ENCODE measurements at regions not wholly inside any gene's neighbourhood (a gene's known extent, or its start where the extent isn't known, plus 50 kb on each side); places are given as distances from the start of the nearest gene placed in this dataset.
A peak's percentile ranks its signal among the peaks of the same experiment; 100 is the strongest.

DNA sequence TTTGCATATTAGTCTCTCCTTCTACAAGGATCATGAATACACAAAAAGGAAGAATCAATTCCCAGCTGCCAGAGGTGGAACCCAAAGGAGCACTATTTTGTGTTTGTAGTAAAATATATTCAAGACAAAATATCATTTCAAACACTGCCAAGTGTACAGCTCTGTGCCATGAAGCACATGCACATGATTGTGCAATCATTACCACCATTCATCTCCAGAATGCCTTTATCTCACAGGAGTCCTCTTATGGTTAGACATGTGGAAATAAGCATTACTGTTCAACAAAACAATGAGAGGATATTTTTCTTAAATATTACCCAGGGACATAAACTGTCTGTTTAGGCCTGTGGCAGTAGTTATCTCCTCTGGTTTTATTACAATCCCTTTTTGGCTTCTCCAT is 151.4 kb upstream of the PPP1R3A start:
- DNase-seq (no peak), ATAC-seq (ENCODE audit: insufficient read depth, low FRiP score) (no peak)
- TF ChIP-seq, protein P1, sequence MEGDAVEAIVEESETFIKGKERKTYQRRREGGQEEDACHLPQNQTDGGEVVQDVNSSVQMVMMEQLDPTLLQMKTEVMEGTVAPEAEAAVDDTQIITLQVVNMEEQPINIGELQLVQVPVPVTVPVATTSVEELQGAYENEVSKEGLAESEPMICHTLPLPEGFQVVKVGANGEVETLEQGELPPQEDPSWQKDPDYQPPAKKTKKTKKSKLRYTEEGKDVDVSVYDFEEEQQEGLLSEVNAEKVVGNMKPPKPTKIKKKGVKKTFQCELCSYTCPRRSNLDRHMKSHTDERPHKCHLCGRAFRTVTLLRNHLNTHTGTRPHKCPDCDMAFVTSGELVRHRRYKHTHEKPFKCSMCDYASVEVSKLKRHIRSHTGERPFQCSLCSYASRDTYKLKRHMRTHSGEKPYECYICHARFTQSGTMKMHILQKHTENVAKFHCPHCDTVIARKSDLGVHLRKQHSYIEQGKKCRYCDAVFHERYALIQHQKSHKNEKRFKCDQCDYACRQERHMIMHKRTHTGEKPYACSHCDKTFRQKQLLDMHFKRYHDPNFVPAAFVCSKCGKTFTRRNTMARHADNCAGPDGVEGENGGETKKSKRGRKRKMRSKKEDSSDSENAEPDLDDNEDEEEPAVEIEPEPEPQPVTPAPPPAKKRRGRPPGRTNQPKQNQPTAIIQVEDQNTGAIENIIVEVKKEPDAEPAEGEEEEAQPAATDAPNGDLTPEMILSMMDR (IDR thresholded peaks at IDR 0.05; ENCODE audit: control extremely low read depth, extremely low read depth), result no peak
- Histone ChIP-seq H3K4me1 (ENCODE audit: control insufficient read depth in 5 of 5, insufficient read depth in 5 of 5, low read length in 5 of 5) (no peaks in the 10 kb centered on the region), H3K9me3 (ENCODE audit: control insufficient read depth in 4 of 4, insufficient read depth in 3 of 4, low read length in 3 of 4) (no peaks in the 10 kb centered on the region), H3K27me3 (ENCODE audit: control insufficient read depth in 3 of 3, insufficient read depth in 3 of 3, low read length in 2 of 3) (no peaks in the 10 kb centered on the region), H3K4me3 (no peak overlapping the region), H3K36me3 (ENCODE audit: control insufficient read depth in 4 of 4, insufficient read depth in 4 of 4, low read length in 4 of 4) (no peaks in the 10 kb centered on the region), H3K27ac (ENCODE audit: low read depth in 1 of 2, low read length in 1 of 2) (no peak overlapping the region), H3K9ac (ENCODE audit: insufficient read depth in 1 of 2, low read length in 2 of 2) (no peak overlapping the region)

DNA sequence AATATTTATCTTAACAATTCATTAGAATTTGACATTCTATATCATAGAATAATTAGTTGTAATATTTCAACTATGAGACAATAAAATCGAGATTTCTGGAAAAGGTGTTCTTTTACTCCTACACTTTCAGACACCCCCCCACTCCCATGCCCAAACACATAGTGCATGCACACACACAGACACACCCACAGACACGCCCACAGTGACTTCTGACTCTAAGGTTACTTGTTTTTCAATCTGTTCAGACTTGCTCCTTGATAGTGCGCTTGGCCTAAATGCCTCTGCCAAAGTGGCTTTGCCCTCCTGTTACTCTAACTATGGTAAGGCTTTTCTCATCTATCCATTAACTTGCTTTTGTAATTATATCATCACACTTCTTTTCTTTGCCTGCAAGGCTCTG is 144.0 kb upstream of the PPP1R3A start:
- H3K36me3 ChIP-seq (ENCODE audit: control insufficient read depth in 4 of 4, insufficient read depth in 4 of 4, low read length in 4 of 4), result no peaks in the 10 kb centered on the region
- no peaks in the 10 kb centered on the region for H3K27me3 ChIP-seq (ENCODE audit: control insufficient read depth in 3 of 3, insufficient read depth in 3 of 3, low read length in 2 of 3)
- no peak overlapping the region for H3K27ac ChIP-seq (ENCODE audit: low read depth in 1 of 2, low read length in 1 of 2)
- H3K9me3 ChIP-seq (ENCODE audit: control insufficient read depth in 4 of 4, insufficient read depth in 3 of 4, low read length in 3 of 4), result no peaks in the 10 kb centered on the region
- no peaks in the 10 kb centered on the region for H3K4me1 ChIP-seq (ENCODE audit: control insufficient read depth in 5 of 5, insufficient read depth in 5 of 5, low read length in 5 of 5)
- WGBS, 2 donors, result 88 to 89% methylated on average over 3 of the region's 3 CpGs
- no peak for DNase-seq
- H3K4me3 ChIP-seq, result no peak overlapping the region
- TF ChIP-seq, protein P1 (IDR thresholded peaks at IDR 0.05; ENCODE audit: control extremely low read depth, extremely low read depth), result no peak
- H3K9ac ChIP-seq (ENCODE audit: insufficient read depth in 1 of 2, low read length in 2 of 2), result no peak overlapping the region
- ATAC-seq (ENCODE audit: insufficient read depth, low FRiP score), result no peak

DNA sequence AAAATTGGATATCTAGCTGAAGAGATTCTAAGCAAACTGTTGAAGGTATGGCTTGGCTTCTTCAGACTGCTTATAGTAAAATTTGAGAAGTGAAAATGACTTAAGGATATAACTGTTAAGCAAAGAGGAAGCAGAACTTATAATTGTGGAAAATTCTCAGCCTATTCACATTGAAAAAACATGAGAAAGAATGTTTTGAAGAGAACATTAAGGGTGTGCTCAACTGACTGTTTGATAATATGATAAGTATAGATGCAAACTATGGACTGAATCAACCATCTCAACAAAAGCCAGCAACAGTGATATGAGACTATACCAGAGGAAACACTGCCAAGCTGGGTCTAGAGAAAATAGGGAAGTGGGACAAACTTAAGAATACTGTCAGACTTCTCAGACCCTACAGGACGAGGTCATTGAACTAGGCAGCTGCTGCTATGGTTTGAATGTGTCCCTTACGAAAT is 133.1 kb upstream of the PPP1R3A start:
- Histone ChIP-seq H3K4me1 (ENCODE audit: control insufficient read depth in 5 of 5, insufficient read depth in 5 of 5, low read length in 5 of 5) (no peaks in the 10 kb centered on the region), H3K9ac (ENCODE audit: insufficient read depth in 1 of 2, low read length in 2 of 2) (no peak overlapping the region), H3K27ac (ENCODE audit: low read depth in 1 of 2, low read length in 1 of 2) (no peak overlapping the region), H3K9me3 (ENCODE audit: control insufficient read depth in 4 of 4, insufficient read depth in 3 of 4, low read length in 3 of 4) (peaks cover 0 to 1% (median 0%) of the 10 kb centered on the region in 4 donors), H3K4me3 (no peak overlapping the region), H3K36me3 (ENCODE audit: control insufficient read depth in 4 of 4, insufficient read depth in 4 of 4, low read length in 4 of 4) (no peaks in the 10 kb centered on the region), H3K27me3 (ENCODE audit: control insufficient read depth in 3 of 3, insufficient read depth in 3 of 3, low read length in 2 of 3) (no peaks in the 10 kb centered on the region)
- 32 to 35% methylated on average over 2 of the region's 2 CpGs for WGBS, 2 donors
- TF ChIP-seq, protein P1 (IDR thresholded peaks at IDR 0.05; ENCODE audit: control extremely low read depth, extremely low read depth), result no peak
- ATAC-seq (ENCODE audit: insufficient read depth, low FRiP score) (peak; percentile 13), DNase-seq (no peak)

DNA sequence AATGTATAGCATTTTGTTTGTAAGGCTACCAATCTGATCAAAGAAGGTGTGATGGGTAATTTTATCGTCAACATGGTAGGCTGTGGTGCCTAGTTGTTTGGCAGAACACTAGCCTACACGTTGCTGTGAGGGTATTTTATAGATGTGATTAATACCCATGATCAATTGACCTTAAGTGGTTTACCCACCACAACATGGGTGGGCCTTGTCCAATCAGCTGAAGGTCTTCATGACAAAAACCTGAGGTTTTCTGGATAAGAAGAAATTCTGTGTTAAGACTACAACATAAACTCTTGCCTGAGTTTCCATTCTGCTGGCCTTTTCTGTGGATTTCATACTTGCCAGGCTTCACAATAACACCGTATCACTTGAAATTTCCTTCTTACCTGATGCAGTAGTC is 131.8 kb upstream of the PPP1R3A start:
- WGBS, 2 donors, result 87 to 89% methylated on average over 3 of the region's 3 CpGs
- DNase-seq (no peak), ATAC-seq (ENCODE audit: insufficient read depth, low FRiP score) (no peak)
- Histone ChIP-seq H3K9me3 (ENCODE audit: control insufficient read depth in 4 of 4, insufficient read depth in 3 of 4, low read length in 3 of 4) (peaks cover 0 to 1% (median 0%) of the 10 kb centered on the region in 4 donors), H3K36me3 (ENCODE audit: control insufficient read depth in 4 of 4, insufficient read depth in 4 of 4, low read length in 4 of 4) (no peaks in the 10 kb centered on the region), H3K4me1 (ENCODE audit: control insufficient read depth in 5 of 5, insufficient read depth in 5 of 5, low read length in 5 of 5) (no peaks in the 10 kb centered on the region), H3K27me3 (ENCODE audit: control insufficient read depth in 3 of 3, insufficient read depth in 3 of 3, low read length in 2 of 3) (no peaks in the 10 kb centered on the region), H3K9ac (ENCODE audit: insufficient read depth in 1 of 2, low read length in 2 of 2) (no peak overlapping the region), H3K4me3 (no peak overlapping the region), H3K27ac (ENCODE audit: low read depth in 1 of 2, low read length in 1 of 2) (no peak overlapping the region)
- TF ChIP-seq, protein P1 (IDR thresholded peaks at IDR 0.05; ENCODE audit: control extremely low read depth, extremely low read depth), result no peak

All from lung (tissue), 11 donors.